ENCODE measurements at regions not wholly inside any gene's neighbourhood (a gene's known extent, or its start where the extent isn't known, plus 50 kb on each side); places are given as distances from the start of the nearest gene placed in this dataset.

DNA sequence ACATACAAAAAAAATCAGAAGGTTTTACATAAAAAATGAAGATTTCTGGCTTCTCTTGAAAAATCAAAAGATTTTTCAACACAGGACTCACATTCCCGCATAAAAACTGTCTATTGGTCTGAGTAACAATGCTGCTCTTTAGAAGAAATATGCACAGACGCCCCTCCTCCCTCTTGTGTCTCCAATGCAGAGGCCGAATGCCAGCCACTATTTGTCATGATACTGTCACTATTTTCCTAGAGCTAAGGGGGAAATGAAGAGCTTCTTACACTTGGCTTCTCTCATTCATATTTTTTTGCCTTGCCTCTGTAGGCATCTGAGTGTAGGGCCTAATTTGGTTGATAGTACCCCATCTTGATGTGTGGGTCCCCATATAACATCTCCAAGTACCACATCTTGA, 98.0 kb downstream of the BBS10 start:
- TF ChIP-seq EZH2 (IDR thresholded peaks at IDR 0.05) = no peak
- Histone ChIP-seq H3F3A (ENCODE audit: low read depth) (peaks cover 3% of the 10 kb centered on the region), H4K20me1 (ENCODE audit: low read depth) (no peaks in the 10 kb centered on the region), H3K4me2 (no peak overlapping the region), H3K9me3 (ENCODE audit: low read depth) (no peaks in the 10 kb centered on the region), H3K4me1 (peaks cover 8% of the 10 kb centered on the region), H2AFZ (replicated peaks) (no peak overlapping the region), H3K36me3 (no peaks in the 10 kb centered on the region), H3K4me3 (no peak overlapping the region), H3K79me2 (ENCODE audit: low read depth) (no peaks in the 10 kb centered on the region), H3K9ac (no peak overlapping the region), H3K27me3 (no peaks in the 10 kb centered on the region), H3K27ac (no peak overlapping the region)
- Mint-ChIP-seq H3K4me3 (no peak overlapping the region), H3K4me1 (peaks cover 18% of the 10 kb centered on the region), H3K27ac (no peak overlapping the region), H3K9me3 (peaks cover 2% of the 10 kb centered on the region), H3K36me3 (no peaks in the 10 kb centered on the region), H3K27me3 (ENCODE audit: insufficient read depth, low read depth) (no peaks in the 10 kb centered on the region)
- DNase-seq (ENCODE audit: low spot score) = no peak

DNA sequence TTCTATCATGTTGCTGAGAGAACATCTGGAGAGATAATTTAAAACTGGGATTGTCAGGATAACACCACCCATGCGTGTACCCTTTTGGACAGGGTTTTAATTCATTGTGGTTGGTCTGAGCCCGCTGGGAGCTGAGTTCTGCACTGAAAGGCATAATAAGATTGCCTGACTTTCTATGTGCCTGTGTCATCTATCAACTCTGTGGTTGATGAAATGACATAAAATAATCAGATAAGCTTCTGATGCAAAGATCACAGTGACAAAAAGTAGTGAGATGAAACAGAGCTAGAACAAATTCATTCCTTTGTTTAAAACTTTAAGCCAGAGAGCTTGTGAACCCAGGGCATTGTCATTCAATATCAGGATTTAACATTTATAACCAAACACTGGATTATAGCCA, 98.7 kb downstream of the BBS10 start:
- Histone ChIP-seq H3F3A (ENCODE audit: low read depth) (peaks cover 3% of the 10 kb centered on the region), H2AFZ (replicated peaks) (no peak overlapping the region), H3K4me2 (peak overlapping the region; percentile 13), H3K27me3 (no peaks in the 10 kb centered on the region), H3K4me1 (peaks cover 8% of the 10 kb centered on the region), H3K36me3 (no peaks in the 10 kb centered on the region), H3K27ac (no peak overlapping the region), H3K79me2 (ENCODE audit: low read depth) (no peaks in the 10 kb centered on the region), H4K20me1 (ENCODE audit: low read depth) (no peaks in the 10 kb centered on the region), H3K9me3 (ENCODE audit: low read depth) (no peaks in the 10 kb centered on the region), H3K4me3 (no peak overlapping the region), H3K9ac (no peak overlapping the region)
- H3K36me3 Mint-ChIP-seq = no peaks in the 10 kb centered on the region
- no peak overlapping the region for H3K4me3 Mint-ChIP-seq
- TF ChIP-seq, protein P1, sequence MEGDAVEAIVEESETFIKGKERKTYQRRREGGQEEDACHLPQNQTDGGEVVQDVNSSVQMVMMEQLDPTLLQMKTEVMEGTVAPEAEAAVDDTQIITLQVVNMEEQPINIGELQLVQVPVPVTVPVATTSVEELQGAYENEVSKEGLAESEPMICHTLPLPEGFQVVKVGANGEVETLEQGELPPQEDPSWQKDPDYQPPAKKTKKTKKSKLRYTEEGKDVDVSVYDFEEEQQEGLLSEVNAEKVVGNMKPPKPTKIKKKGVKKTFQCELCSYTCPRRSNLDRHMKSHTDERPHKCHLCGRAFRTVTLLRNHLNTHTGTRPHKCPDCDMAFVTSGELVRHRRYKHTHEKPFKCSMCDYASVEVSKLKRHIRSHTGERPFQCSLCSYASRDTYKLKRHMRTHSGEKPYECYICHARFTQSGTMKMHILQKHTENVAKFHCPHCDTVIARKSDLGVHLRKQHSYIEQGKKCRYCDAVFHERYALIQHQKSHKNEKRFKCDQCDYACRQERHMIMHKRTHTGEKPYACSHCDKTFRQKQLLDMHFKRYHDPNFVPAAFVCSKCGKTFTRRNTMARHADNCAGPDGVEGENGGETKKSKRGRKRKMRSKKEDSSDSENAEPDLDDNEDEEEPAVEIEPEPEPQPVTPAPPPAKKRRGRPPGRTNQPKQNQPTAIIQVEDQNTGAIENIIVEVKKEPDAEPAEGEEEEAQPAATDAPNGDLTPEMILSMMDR (IDR thresholded peaks at IDR 0.05) = no peak
- no peak for TF ChIP-seq EZH2 (IDR thresholded peaks at IDR 0.05)
- no peak for TF ChIP-seq EZH2phosphoT487 (IDR thresholded peaks at IDR 0.05)
- H3K4me1 Mint-ChIP-seq = peaks cover 18% of the 10 kb centered on the region
- H3K27ac Mint-ChIP-seq = no peak overlapping the region
- no peaks in the 10 kb centered on the region for H3K27me3 Mint-ChIP-seq (ENCODE audit: insufficient read depth, low read depth)
- H3K9me3 Mint-ChIP-seq = peaks cover 2% of the 10 kb centered on the region
- no peak for DNase-seq (ENCODE audit: low spot score)

DNA sequence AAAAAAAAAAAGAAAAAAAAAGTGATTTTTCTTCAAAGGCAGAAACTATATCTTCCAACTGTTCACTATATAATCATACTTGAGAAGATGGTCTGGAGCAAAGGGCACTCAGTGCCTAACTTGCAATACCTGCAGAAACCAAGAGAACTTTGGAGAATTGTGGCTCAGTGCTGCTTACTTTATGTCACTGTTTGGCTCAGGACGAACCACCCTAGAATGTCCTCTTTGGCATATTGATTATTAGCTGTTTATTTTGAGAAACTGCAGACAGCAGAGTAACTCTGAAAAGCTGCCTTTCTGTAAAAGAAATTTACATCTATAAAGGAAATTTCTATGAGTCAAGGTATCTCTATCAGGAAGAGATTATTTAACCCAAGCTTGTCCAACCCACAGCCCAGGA, 100.2 kb downstream of the BBS10 start:
- Mint-ChIP-seq H3K36me3 (no peaks in the 10 kb centered on the region), H3K27me3 (ENCODE audit: insufficient read depth, low read depth) (no peaks in the 10 kb centered on the region), H3K27ac (no peak overlapping the region), H3K4me1 (peaks cover 18% of the 10 kb centered on the region), H3K4me3 (no peak overlapping the region), H3K9me3 (peaks cover 2% of the 10 kb centered on the region)
- peaks cover 8% of the 10 kb centered on the region for H3K4me1 ChIP-seq
- H3F3A ChIP-seq (ENCODE audit: low read depth) = peaks cover 3% of the 10 kb centered on the region
- DNase-seq (ENCODE audit: low spot score) = no peak
- H2AFZ ChIP-seq (replicated peaks) = no peak overlapping the region
- no peak overlapping the region for H3K4me2 ChIP-seq
- no peak overlapping the region for H3K9ac ChIP-seq
- no peaks in the 10 kb centered on the region for H3K27me3 ChIP-seq
- H3K79me2 ChIP-seq (ENCODE audit: low read depth) = no peaks in the 10 kb centered on the region
- H4K20me1 ChIP-seq (ENCODE audit: low read depth) = no peaks in the 10 kb centered on the region
- no peak overlapping the region for H3K4me3 ChIP-seq
- no peaks in the 10 kb centered on the region for H3K9me3 ChIP-seq (ENCODE audit: low read depth)
- no peak overlapping the region for H3K27ac ChIP-seq
- H3K36me3 ChIP-seq = no peaks in the 10 kb centered on the region
- TF ChIP-seq, protein P1 (IDR thresholded peaks at IDR 0.05) = no peak

DNA sequence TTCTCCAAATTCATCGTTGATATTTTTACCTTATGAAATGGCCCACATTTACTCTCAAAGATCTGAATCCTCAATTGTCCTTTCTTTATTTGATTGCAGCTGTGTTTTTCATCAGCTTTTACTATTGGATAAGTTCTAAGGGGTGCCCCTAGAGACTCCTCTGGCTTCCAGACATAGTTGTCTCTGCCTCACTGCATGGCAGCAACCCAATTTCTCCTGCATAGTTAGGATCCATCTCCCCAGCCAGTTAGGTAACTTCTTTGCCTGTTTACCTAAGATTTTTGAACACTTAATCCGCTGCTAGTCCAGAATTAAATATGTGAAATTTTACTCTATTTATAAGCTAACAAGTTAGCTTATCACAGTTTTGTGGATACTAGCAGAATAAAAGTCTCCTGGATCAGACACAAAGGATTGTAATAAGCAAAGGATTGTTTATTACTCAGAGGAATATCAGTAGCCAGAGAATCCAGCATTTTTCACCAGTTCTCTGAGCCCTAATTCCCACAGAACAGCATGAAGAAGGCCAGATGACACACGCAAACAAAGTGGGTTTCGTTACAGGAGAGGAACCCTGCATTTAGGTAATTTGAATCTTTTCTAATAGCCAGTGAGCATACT, 101.1 kb downstream of the BBS10 start:
- Histone ChIP-seq H3K9me3 (ENCODE audit: low read depth) (no peaks in the 10 kb centered on the region), H2AFZ (replicated peaks) (peak overlapping the region; percentile 19), H3K4me1 (peaks cover 8% of the 10 kb centered on the region), H3K9ac (no peak overlapping the region), H3K4me2 (no peak overlapping the region), H3K4me3 (no peak overlapping the region), H4K20me1 (ENCODE audit: low read depth) (no peaks in the 10 kb centered on the region), H3F3A (ENCODE audit: low read depth) (peaks cover 3% of the 10 kb centered on the region), H3K36me3 (no peaks in the 10 kb centered on the region), H3K79me2 (ENCODE audit: low read depth) (no peaks in the 10 kb centered on the region), H3K27me3 (no peaks in the 10 kb centered on the region), H3K27ac (no peak overlapping the region)
- Mint-ChIP-seq H3K27ac (no peak overlapping the region), H3K4me3 (no peak overlapping the region), H3K9me3 (peaks cover 2% of the 10 kb centered on the region), H3K36me3 (no peaks in the 10 kb centered on the region), H3K27me3 (ENCODE audit: insufficient read depth, low read depth) (no peaks in the 10 kb centered on the region), H3K4me1 (peaks cover 18% of the 10 kb centered on the region)
- TF ChIP-seq EZH2phosphoT487 (IDR thresholded peaks at IDR 0.05) = no peak
- TF ChIP-seq, protein P1 (IDR thresholded peaks at IDR 0.05) = no peak
- DNase-seq (ENCODE audit: low spot score) = no peak
